GM19023 (cell line): ENCODE measurements at regions not wholly inside any gene's neighbourhood (a gene's known extent, or its start where the extent isn't known, plus 50 kb on each side); places are given as distances from the start of the nearest gene placed in this dataset.

Experiments
- ATAC-seq: cut with Tn5 transposase; IDR thresholded peaks from one replicate; pipeline ENCODE4 v1.9.1; 2021; ENCODE audit warnings: mild to moderate bottlenecking, moderate library complexity; ENCODE audit not compliant: unreplicated experiment

GRCh38 chr7:32150039-32150438, 79.8 kb upstream of the PDE1C start:
- ATAC-seq = no peak

DNA sequence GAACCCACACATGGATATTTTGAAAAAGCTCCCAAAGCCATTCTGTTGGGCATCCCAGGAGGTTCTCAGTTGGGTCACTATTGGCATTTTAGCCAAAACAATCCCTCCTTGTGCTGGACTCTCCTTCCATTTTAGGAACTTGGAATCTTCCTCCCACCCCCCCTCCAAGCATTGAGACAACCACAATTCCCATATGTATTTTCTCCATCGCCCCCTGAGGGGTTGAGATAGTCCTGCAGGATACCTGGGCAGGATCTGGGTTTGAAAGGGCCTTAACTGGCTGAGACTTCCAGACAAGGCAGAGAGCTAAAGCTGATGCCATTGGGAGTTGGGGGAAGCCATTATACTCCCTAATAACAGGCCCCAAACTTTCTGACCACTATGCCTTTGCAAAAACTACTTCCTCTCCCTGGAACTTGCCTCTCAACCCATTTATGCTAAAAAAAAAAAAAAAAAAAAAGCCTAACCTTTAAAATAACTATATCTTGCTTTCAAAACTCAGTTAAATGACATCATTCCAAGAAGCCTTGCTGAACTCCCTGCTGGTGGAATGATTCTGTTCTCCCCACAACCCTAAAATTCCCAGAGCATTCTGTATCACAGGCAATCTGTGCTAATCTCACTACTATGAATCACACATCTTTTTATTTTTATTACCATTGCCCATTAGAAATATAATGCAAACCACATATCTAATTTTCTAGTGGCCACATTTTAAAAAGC, 77.5 kb upstream of the PDE1C start:
- no peak for ATAC-seq

GRCh38 chr7:32145911-32146310, 75.7 kb upstream of the PDE1C start:
- no peak for ATAC-seq

DNA sequence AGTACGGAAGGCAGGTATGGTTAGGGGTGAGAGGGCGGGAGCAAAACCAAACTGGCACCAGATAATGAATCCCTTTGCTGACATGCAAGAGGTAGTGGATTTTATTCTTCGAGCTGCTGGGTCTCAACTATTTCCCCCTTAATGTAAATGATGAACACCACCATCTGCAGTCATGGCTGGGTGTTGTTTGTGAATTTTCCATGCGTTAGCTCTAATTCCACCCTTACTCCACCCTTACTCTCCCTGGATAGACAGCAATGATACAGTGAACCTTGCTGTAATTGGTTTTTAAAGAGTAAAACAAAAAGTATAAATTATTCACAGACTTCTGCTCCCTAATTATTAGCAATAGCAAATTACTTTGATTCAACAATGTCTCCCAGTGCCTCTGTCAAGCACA, 74.5 kb upstream of the PDE1C start:
- ATAC-seq = no peak

DNA sequence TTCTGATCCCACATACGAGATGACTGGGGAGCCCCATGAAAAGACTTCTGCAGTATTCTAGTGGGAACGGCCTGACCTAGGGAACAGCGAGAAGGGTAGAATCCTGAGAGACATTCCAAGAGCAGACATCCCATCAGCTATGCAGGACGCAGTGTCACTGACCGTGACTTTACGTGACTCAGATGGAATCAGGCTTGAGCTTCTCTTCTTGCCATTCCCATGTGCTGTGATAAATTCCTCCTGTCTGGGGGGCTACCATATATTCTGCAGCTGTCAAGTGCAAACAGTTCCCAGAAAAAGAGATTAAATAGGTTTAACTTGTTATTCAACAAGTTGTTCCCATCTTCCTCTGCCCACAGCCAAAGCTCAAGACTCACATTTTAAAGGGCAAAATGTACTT, 73.1 kb upstream of the PDE1C start:
- no peak for ATAC-seq

GRCh38 chr7:32142649-32143048, 72.4 kb upstream of the PDE1C start:
- no peak for ATAC-seq

GRCh38 chr7:32140210-32140939, 70.2 kb upstream of the PDE1C start:
- no peak for ATAC-seq

GRCh38 chr7:32137059-32137458, 66.9 kb upstream of the PDE1C start:
- ATAC-seq = no peak

- ATAC-seq = no peak
These were observed 60.9 kb upstream of the PDE1C start for GRCh38 chr7:32131091-32131490.

- ATAC-seq = no peak
These were observed 56.6 kb upstream of the PDE1C start for GRCh38 chr7:32126843-32127242.
